Hematopoietic multipotent progenitor cell treated with erythropoietin and hydrocortisone succinate and interleukin-3 and kit ligand, for 8 days (in vitro differentiated cells): ENCODE measurements at regions not wholly inside any gene's neighbourhood (a gene's known extent, or its start where the extent isn't known, plus 50 kb on each side); places are given as distances from the start of the nearest gene placed in this dataset.

Source experiments
- DNase-seq: peaks from one replicate; pipeline ENCODE4 v3.0.0-alpha.2; 2015

DNA sequence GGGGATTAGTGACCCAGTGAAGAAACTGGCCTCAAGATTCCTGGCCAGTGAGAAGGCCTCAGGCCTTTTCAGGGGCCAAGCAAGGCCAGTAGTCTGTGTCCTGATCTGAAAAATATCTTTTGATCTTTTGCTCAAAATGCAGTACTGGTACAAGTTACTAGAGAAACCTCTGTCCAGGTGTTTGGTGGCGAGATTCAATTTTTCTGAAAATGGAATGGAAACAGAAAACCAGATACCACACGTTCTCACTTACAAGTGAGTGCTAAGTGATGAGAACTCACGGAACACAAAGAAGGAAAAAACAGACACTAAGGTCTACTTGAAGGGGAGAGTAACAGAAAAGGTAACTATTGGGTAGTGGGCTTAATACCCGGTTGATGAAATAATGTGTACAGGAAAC, 463.4 kb downstream of the ZIC1 start:
- DNase-seq, result no peak

DNA sequence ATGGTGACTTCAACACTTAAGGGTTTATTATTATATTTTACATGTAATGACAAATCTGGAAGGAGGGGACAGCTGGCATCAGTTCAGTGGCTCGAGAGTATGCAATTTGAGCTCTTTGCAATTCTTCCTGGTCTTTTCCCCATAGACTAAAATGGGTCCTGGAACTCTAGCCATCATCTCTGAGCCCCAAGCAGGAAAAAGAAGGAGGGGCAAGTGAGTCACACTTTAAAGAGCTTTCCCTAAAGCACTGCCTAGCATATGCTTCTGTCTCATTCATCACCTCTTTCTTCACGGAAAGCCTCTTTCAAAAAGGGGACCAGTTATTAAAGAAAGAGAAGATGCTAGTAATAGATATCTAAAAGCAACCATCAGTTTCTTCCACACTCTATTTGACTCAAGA, 466.3 kb downstream of the ZIC1 start:
- no peak for DNase-seq

DNA sequence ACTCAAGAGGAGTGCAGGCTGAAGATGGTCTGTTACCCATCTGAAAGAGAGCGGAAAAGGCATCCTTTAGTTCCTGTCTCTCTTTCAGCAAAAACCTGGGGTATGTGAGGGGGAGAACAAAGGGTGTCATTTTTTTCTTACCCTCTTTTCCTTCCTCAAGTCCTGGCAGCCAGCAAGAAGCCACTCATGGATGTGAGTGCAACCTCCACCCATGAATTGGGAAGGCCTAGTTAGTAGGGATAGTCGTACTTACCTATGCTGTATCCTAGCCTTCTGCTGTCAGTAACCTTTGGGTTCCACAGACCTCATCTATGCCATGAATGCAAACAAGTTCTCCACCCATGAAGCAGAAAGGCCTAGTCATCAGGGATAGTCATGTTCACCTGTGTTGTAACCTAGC, 472.8 kb downstream of the ZIC1 start:
- DNase-seq, result no peak

- DNase-seq, result no peak
Observed at GRCh38 chr3:147886879-147887278, 477.7 kb downstream of the ZIC1 start.

GRCh38 chr3:147887797-147888196, 478.6 kb downstream of the ZIC1 start:
- no peak for DNase-seq

DNA sequence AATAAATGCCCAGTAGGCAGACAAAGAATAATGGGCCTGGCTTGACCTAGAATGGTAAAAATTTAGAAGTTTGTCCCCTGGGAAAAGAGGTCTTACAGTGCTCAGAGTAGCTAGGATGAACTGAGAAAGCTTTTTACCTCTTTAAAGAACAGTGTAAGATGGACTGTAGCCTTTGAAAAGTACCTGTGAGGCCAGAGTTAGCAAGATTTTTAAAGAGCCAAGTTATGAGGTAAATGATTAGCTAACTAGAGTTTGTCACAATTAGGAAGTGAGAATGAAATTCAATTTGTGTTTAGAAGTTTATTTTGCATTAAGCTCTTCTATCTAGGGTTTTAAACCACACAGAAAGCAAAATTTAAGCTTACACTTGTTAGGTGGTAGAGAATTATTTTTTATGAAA, 480.9 kb downstream of the ZIC1 start:
- no peak for DNase-seq

DNA sequence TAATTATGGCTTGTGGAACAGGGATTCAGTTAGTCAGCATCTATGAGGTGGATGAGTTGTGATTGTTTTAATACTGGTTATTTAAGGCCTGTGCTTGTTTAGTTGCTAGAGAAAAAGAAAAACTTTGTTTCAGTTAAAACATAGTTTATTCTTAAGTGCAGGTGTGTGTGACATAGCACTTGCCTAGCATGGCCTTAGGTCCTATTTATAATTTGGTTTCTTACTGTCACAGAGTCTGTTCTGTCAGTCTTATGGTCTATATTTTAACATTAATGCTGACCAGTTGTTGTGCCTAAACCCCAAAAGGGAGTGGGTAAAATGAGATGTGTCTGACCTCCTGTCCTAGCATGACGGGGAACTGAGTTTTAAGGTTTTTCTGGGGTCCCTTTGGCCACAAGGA, 486.3 kb downstream of the ZIC1 start:
- DNase-seq, result no peak

DNA sequence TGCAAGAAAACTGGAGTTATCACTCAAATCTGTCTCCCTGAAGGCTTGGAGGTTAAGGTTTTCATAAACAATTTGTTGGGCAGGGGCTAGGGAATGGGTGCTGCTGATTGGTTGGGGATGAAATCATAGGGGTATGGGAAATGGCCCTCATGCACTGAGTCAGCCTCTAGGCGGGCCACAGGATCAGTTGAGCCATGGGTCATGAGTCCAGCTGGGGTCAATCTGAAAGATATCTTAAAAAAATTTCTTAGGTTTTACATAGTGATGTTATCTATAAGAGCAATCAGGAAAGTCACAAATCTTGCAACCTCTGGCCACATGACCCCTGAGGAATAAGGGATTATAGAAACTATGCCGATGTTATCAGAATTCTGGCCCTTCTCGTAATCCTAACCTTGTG, 491.7 kb downstream of the ZIC1 start:
- DNase-seq, result no peak

GRCh38 chr3:147903026-147903425, 493.9 kb downstream of the ZIC1 start:
- no peak for DNase-seq

- DNase-seq, result no peak
Observed at GRCh38 chr3:147904421-147904820, 495.3 kb downstream of the ZIC1 start.

DNA sequence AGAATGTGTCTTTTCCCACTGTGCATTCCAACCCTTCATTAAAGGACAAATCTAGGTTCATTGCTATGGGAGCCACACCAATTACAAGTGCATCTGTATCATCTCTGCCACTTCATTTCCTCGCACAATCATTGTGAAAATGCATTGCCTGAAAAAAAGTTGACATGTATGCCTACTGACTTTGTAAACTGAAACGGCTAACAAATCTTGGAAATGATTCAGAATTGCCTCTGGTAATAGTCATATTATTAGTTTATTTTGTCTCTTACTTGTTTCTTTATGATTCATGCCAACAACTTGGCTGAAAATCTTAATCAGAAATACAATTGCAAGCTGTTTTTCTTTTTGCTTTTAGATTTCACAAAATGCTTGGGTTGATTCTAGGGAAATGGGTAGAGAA, 497.1 kb downstream of the ZIC1 start:
- DNase-seq, result no peak

DNA sequence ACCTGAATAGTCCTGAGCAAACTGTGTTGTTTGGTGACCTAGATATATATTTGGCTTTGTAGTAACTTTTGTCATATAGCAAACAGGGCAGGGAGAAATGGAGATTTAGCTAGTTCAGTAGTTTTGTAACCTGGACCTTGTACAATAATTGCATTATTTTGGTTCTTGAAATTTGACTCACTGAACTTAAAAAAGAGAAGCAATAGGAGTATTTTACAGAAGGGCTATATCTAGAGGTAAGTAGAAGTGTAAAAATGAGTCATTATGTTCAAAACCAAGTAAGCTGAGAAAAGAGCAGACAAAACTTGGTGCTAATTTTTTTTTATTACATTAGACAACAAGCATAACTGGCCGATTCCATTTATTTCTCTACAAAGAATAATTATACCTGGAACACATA, 505.4 kb downstream of the ZIC1 start:
- DNase-seq, result no peak

- no peak for DNase-seq
Observed at GRCh38 chr3:147915057-147915456, 505.9 kb downstream of the ZIC1 start.

DNA sequence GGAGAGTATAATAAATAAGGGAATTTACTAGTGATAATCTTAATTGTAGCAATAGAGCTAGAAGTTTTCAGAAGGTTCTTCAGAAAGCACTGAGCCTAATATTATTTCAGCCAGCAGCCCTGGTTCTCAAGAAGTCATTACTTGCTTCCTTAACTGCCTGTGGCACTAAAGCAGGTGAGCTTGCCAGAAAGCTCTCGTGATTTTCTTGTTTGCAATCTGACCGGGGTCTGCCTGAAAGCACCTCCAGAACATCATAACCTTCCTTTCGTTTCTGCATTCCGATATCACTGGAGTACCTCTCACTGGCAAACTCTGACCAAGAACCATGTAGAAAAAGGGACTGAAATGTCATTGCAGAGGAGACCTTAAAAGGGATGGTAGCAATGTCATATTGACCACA, 510.3 kb downstream of the ZIC1 start:
- DNase-seq, result no peak

- DNase-seq, result no peak
Observed at GRCh38 chr3:147921051-147921450, 511.9 kb downstream of the ZIC1 start.

- DNase-seq, result no peak
Observed at GRCh38 chr3:147924755-147925154, 515.6 kb downstream of the ZIC1 start.

GRCh38 chr3:147925272-147925671, 516.1 kb downstream of the ZIC1 start:
- no peak for DNase-seq

DNA sequence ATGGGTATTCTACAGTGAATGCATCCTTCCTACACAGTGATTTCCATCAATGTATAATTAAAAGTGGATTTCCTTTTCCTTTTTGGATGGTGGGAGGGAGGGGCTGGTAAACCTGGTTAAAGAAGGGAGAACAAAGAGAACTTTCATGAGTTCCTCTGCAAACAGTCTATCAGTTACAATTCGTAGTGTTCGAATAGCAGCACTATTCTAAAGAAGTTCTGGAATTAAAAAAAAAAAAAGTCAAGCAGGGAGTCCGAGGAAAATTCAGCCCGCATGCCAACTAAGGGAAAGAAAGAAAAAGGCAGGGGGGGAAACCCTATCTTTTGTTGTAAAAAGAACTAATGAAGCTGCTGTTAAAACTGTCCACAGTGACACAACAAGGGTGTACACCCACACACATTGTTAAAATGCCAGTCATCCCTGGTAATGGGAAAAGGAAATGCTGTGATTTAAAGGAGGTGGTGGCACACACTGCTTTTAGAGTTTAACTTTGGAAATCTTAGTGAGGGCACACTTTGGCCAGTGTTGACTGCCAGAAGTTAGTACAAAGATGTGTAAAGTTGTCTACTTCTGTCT, 521.2 kb downstream of the ZIC1 start:
- no peak for DNase-seq

DNA sequence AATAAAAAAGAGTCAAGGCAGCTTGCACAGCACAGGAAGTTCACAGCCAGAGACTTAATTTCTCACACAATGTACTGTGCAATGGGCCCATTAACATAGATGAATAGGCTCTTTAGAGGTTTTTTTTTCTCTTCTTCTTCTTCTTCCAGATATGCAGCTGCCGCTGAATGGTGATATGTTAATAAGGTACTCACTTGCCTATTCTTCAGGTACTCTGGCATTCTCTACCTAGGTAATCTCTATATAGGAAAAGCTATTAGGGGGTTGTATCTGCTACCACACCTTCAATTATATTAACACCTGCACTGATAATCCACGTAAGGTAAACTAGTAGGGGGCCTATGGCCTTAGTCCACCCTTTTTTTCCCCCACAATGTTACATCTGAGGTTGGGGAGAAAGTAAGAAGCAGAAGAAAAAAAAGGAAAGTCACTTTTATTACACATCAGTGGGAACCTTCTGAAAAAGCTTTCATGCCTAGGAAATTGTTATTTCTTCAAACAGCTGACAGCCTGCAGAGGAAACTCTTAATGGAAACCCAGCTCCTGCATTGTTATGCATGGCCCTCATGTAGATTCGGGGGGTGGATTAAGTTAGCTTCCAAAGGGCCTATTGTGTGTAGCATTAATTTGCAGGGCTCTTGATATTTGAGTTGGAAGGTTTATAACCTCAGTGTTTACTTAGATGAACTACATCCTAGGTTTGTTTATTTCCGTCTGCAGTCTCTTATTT, 525.5 kb downstream of the ZIC1 start:
- no peak for DNase-seq

GRCh38 chr3:147937341-147937740, 528.2 kb downstream of the ZIC1 start:
- DNase-seq, result no peak

DNA sequence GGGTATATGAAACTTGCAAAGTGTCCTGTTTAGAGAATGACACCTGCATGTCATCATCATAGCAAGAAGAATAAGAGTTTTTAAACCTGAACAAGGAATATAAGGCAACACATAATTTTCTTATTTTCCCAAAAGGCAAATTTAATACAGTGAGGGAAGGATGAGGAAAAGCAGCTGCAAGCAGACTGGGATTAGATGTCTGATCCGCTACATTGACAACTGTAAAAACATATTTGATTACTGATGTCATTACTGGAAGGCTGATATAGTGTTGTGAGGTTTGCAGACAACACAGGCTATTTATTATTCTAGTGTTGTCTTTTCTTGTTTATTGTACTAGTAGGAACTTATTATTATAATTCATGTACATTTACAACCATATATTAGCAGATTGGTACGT, 528.7 kb downstream of the ZIC1 start:
- no peak for DNase-seq

DNA sequence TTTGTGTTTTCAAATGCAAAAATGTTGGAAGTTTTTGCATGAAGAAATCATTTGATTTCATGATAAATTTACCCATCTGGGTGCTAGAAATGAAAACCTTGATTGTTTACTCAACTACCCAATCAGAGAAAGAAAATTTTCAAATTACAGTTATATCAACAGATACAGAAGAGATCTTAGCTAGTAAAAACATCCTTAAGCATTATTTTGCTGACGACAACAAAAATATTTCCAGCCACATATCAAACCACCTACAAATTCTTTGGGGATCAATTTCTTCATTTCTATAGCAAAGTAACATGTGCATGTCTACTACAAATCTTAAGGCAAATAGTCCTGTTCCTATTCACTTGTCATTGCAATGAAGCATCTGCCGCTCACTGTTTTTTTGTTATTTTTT, 530.3 kb downstream of the ZIC1 start:
- no peak for DNase-seq

GRCh38 chr3:147939839-147940238, 530.7 kb downstream of the ZIC1 start:
- no peak for DNase-seq

DNA sequence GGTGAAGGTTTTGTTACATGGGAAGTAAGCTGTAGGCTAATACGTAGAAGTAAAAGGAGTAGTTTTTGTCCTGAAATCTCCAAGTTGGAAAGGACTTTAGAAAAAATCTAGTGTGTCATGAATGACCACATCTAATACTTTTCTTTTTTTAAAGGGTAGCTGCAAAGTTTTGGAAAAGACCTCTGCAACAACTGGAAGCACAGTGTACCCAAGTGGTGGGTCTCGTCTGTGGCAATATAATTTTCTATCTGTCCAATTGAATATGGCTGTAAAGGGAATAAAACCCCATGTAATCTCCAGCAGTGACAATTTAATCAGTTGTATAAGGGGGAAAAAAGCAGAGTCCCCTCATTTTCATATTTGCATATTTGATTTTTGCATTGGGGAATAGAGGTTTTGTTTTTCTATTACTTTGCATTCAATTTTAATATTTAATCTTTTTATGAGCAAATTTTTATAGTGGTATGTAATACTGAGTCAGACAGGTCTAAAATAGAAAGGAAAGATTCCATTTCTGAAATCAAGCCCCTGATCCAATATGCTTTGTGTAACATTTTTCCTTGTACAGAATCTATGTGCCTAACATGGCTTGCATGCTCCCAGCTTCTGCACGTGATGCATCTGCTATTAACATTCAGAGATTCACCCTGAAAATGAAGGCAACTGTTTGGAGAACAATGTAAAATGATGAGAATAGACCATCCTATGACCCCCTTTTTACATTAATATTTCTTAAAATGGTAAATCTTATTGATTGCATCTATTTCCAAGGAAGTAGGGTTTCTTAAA, 531.4 kb downstream of the ZIC1 start:
- DNase-seq, result no peak
